Thyroid gland (tissue), 4 donors: ENCODE measurements at regions not wholly inside any gene's neighbourhood (a gene's known extent, or its start where the extent isn't known, plus 50 kb on each side); places are given as distances from the start of the nearest gene placed in this dataset.

Experiments
- POLR2A ChIP-seq, 2 donors: fragments of 450-650 bp; IDR thresholded peaks; one replicate each; pipeline ENCODE4 v1.6.1; 2017; ENCODE audit warnings: antibody characterized with exemption in 2 of 2, mild to moderate bottlenecking in 2 of 2, moderate library complexity in 1 of 2
- TF ChIP-seq, protein P1 (sequence below), 6 experiments: fragments of 200-600 bp in 3 of 6; fragments of 450-650 bp in 3 of 6; sonication (generic) in 3 of 6; IDR thresholded peaks; one replicate each; pipeline ENCODE4 v1.5.1; 2016 to 2019; ENCODE audit warnings: antibody characterized with exemption in 6 of 6, mild to moderate bottlenecking in 2 of 6, inconsistent platforms in 1 of 6, moderate library complexity in 1 of 6

DNA sequence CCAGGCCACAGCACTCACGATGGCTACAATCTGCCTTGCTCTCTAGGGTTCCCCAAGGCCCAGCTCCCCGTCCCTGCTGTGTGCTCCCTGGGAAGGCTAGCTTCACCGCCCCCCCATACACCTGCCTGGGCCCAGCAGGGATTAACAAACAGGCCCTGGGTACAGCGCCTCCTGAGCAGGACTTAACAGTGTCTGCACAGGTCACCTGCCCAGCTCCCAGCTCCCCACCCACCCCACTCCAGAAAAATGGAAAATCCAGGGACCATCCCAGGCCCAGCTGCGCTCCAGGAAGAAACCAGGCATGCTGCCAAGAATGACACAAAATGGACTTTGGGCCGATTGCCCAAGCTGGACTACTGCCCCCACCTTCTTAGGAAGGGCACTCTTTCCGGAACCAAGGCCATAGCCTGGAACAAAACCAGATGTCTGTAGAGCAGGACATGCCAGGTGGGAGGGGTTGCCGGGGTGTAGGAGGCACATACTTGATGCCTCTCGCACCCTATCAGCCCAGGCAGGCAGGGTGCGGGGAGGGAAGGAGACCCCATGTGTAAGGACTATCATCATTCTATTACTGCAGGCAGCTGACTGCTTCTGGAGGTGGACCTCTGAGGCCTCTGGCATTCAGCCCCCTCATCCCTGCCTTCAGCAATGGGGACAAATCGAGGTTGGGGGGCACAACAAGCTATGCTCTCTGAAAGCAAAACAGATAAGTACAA, 104.9 kb downstream of the SNX5 start:
- TF ChIP-seq, protein P1, sequence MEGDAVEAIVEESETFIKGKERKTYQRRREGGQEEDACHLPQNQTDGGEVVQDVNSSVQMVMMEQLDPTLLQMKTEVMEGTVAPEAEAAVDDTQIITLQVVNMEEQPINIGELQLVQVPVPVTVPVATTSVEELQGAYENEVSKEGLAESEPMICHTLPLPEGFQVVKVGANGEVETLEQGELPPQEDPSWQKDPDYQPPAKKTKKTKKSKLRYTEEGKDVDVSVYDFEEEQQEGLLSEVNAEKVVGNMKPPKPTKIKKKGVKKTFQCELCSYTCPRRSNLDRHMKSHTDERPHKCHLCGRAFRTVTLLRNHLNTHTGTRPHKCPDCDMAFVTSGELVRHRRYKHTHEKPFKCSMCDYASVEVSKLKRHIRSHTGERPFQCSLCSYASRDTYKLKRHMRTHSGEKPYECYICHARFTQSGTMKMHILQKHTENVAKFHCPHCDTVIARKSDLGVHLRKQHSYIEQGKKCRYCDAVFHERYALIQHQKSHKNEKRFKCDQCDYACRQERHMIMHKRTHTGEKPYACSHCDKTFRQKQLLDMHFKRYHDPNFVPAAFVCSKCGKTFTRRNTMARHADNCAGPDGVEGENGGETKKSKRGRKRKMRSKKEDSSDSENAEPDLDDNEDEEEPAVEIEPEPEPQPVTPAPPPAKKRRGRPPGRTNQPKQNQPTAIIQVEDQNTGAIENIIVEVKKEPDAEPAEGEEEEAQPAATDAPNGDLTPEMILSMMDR (IDR thresholded peaks at IDR 0.05) = no peak
- no peak for TF ChIP-seq POLR2A (IDR thresholded peaks at IDR 0.05)
